Prostate gland (tissue), 2 donors: ENCODE measurements at regions not wholly inside any gene's neighbourhood (a gene's known extent, or its start where the extent isn't known, plus 50 kb on each side); places are given as distances from the start of the nearest gene placed in this dataset.

ENCODE experiments used
- CTCF ChIP-seq, 4 experiments: fragments of 200-600 bp in 2 of 4; fragments of 450-650 bp in 2 of 4; sonication (generic) in 2 of 4; IDR thresholded peaks; 1 replicate in 3 of 4; 2 replicates in 1 of 4; pipeline ENCODE4 v1.5.1; 2016 to 2019; ENCODE audit warnings: antibody characterized with exemption in 4 of 4, mild to moderate bottlenecking in 2 of 4, moderate library complexity in 2 of 4
- POLR2AphosphoS5 ChIP-seq: sonication (generic); formaldehyde crosslinking; IDR thresholded peaks from one replicate; pipeline ENCODE4 v1.6.1; 2017; ENCODE audit warnings: antibody characterized with exemption

DNA sequence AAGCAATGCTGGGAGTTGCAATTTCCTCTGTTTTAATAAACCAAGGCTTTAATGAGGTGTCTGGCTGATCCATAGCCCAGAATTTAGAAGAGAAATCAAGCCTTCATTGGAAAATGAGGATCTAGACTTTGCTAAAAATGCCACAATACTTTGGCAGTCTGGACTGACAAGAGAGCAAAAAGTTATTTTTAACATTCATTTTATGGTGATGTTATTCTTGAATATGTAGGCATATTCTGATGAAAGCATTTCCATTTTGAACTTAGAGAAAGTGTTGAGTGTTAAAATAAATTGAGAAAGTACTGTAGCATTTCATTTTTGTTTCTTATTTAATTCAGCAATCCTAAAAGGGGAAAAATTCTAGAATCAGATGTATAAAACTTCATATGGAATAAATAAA is 151.8 kb upstream of the HNMT start:
- no peak for TF ChIP-seq CTCF (IDR thresholded peaks at IDR 0.05)
- no peak for TF ChIP-seq POLR2AphosphoS5
